IPS-20b (cell line): ENCODE measurements at regions not wholly inside any gene's neighbourhood (a gene's known extent, or its start where the extent isn't known, plus 50 kb on each side); places are given as distances from the start of the nearest gene placed in this dataset.
A peak's percentile ranks its signal among the peaks of the same experiment; 100 is the strongest.

Experiments used
- H3K27ac ChIP-seq: one replicate; pipeline ENCODE4 v1.5.1; 2013; ENCODE audit warnings: low read length
- H3K27me3 ChIP-seq: 2 replicates; pipeline ENCODE4 v1.6.1; 2013; ENCODE audit warnings: mild to moderate bottlenecking, low read length, inconsistent platforms; ENCODE audit not compliant: insufficient read depth
- H3K36me3 ChIP-seq: 2 replicates; pipeline ENCODE4 v1.6.1; 2013; ENCODE audit warnings: low read depth, mild to moderate bottlenecking, inconsistent platforms, low read length, moderate library complexity; ENCODE audit not compliant: insufficient read depth
- H3K4me1 ChIP-seq: 2 replicates; pipeline ENCODE4 v1.6.1; 2013; ENCODE audit warnings: mild to moderate bottlenecking, control low read depth, inconsistent platforms, low read length, moderate library complexity; ENCODE audit not compliant: insufficient read depth
- H3K4me3 ChIP-seq: 2 replicates; pipeline ENCODE4 v1.5.1; 2013; ENCODE audit warnings: mild to moderate bottlenecking, low read length, inconsistent platforms
- H3K9ac ChIP-seq: 2 replicates; pipeline ENCODE4 v1.6.1; 2013; ENCODE audit warnings: low read depth, mild to moderate bottlenecking, inconsistent platforms, low read length, moderate library complexity
- H3K9me3 ChIP-seq: 2 replicates; pipeline ENCODE4 v1.6.1; 2013; ENCODE audit warnings: mild to moderate bottlenecking, low read depth, low read length, inconsistent platforms; ENCODE audit not compliant: insufficient read depth

DNA sequence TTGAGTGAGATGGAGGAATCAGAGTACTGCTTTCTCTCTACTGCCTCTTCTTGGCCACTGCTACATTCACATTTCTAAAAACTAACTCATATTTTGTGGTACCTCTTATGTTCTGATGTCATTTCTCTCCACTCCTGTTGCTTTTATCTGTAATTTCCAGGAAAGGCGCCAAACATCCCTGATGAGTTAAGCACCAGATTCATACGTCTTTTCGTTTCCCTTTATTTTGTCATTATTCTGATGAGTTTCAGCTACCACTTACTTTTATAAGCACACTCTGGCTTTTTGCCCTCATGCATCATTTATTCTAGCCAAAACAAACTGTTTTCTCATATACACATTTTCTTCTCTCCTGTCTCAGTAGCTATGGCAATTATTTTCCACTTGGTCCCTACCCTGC is 680.0 kb downstream of the RNF144B start:
- Histone ChIP-seq H3K4me3 (no peak overlapping the region), H3K4me1 (no peaks in the 10 kb centered on the region), H3K27ac (no peak overlapping the region), H3K9me3 (no peaks in the 10 kb centered on the region), H3K9ac (no peak overlapping the region), H3K27me3 (no peaks in the 10 kb centered on the region), H3K36me3 (no peaks in the 10 kb centered on the region)

- Histone ChIP-seq H3K27ac (no peak overlapping the region), H3K4me3 (no peak overlapping the region), H3K36me3 (no peaks in the 10 kb centered on the region), H3K27me3 (no peaks in the 10 kb centered on the region), H3K4me1 (no peaks in the 10 kb centered on the region), H3K9me3 (no peaks in the 10 kb centered on the region), H3K9ac (no peak overlapping the region)
Measured at GRCh38 chr6:19070520-19070919, 683.4 kb downstream of the RNF144B start.

DNA sequence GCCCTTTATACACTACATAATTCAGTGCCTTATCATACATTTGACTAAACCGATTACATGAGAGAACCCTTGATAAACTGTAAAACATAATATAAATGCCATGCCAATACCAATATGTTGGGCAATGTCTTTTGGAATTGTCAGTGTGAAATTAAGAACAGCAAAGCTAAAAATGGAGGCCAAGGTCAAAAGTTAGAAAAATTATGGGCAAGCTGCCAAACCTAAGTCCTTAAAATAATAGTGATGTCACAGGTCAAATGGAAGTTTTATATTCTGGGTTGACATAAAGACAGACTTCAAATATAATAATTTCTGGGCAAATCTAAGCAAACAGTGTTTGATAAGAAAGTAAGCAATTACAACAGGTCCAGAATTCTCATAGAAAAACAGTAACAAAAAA is 696.7 kb downstream of the RNF144B start:
- Histone ChIP-seq H3K9me3 (no peaks in the 10 kb centered on the region), H3K4me1 (peaks cover 13% of the 10 kb centered on the region; the same call in 1 of the 2 replicates), H3K9ac (no peak overlapping the region), H3K27ac (no peak overlapping the region), H3K27me3 (no peaks in the 10 kb centered on the region), H3K4me3 (no peak overlapping the region), H3K36me3 (no peaks in the 10 kb centered on the region)

GRCh38 chr6:19086480-19086879 is 699.3 kb downstream of the RNF144B start:
- Histone ChIP-seq H3K4me3 (peak overlapping the region; percentile 12; the same call in 1 of the 2 replicates), H3K36me3 (no peaks in the 10 kb centered on the region), H3K9me3 (no peaks in the 10 kb centered on the region), H3K9ac (no peak overlapping the region), H3K27me3 (no peaks in the 10 kb centered on the region), H3K27ac (no peak overlapping the region), H3K4me1 (peaks cover 13% of the 10 kb centered on the region; the same call in 1 of the 2 replicates)

DNA sequence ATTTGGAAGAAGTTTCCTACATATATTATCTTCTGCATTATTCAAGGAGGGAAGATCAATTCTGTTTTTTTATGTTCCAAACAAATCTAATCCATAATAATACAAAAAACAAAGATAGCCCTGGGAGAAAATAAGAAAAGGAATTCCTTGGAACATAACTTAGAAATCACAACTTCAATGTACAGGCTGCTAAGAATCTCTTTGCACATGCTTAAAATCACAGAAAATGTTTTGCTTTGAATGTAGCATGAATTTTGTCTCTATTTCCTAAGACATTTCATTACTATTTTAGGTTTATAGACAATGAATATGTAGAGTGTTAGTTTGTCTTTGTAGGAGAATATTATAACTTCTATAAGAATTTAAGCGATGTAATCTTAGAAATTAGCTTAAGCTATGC is 700.1 kb downstream of the RNF144B start:
- H3K9ac ChIP-seq: no peak overlapping the region
- no peak overlapping the region for H3K4me3 ChIP-seq
- H3K27ac ChIP-seq: no peak overlapping the region
- no peaks in the 10 kb centered on the region for H3K9me3 ChIP-seq
- H3K36me3 ChIP-seq: no peaks in the 10 kb centered on the region
- H3K27me3 ChIP-seq: no peaks in the 10 kb centered on the region
- H3K4me1 ChIP-seq: peaks cover 13% of the 10 kb centered on the region; the same call in 1 of the 2 replicates

DNA sequence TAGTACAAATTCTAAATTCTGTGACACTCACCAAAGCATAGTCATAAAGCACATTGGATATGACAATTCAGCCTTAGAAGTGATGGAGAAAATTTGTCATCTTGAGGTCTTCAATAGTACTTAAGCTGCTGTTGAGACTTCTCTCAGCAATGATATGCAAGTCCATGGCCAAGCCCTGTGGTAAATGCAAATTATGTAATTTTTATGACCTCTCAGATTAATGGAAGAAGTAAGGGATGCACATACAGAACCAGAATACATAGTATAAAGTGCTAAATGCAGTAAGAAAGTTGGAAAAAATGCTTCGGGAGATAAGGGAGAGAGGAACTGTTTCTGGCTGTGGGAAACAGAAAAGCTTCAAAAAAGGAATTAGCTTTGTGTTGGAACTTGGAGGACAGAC is 700.7 kb downstream of the RNF144B start:
- H3K27ac ChIP-seq: no peak overlapping the region

GRCh38 chr6:19100752-19101151 is 713.6 kb downstream of the RNF144B start:
- Histone ChIP-seq H3K36me3 (no peaks in the 10 kb centered on the region), H3K27me3 (no peaks in the 10 kb centered on the region), H3K9ac (no peak overlapping the region), H3K4me1 (no peaks in the 10 kb centered on the region), H3K27ac (no peak overlapping the region), H3K4me3 (no peak overlapping the region), H3K9me3 (peaks cover 13% of the 10 kb centered on the region)

More for the DNA sequence above, 700.7 kb downstream of the RNF144B start:
- Histone ChIP-seq H3K9me3 (no peaks in the 10 kb centered on the region), H3K4me3 (no peak overlapping the region), H3K9ac (no peak overlapping the region), H3K27me3 (no peaks in the 10 kb centered on the region), H3K36me3 (no peaks in the 10 kb centered on the region), H3K4me1 (peaks cover 13% of the 10 kb centered on the region; the same call in 1 of the 2 replicates)

DNA sequence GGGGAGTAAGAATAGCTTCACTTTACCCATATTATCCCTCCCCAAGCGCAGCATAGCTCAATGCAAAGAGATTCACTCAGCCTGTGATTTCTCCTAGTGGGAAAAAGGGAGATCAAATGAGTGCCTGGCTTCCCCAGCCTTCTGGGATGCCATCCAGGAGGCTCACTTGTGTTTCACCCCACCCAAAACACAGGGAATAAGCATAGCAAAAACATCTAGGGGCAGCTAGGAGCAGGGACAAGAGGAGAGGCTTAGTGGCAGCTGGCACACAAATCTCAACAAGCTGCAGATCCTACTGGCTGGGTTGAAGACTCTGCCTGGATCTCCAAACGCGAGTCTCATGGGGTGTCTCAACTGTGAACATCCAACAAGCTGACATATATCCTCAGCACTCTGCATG is 715.8 kb downstream of the RNF144B start:
- H3K9ac ChIP-seq: no peak overlapping the region
- H3K27me3 ChIP-seq: no peaks in the 10 kb centered on the region
- H3K36me3 ChIP-seq: no peaks in the 10 kb centered on the region
- H3K9me3 ChIP-seq: peaks cover 27% of the 10 kb centered on the region
- H3K4me3 ChIP-seq: no peak overlapping the region
- H3K27ac ChIP-seq: no peak overlapping the region
- no peaks in the 10 kb centered on the region for H3K4me1 ChIP-seq

DNA sequence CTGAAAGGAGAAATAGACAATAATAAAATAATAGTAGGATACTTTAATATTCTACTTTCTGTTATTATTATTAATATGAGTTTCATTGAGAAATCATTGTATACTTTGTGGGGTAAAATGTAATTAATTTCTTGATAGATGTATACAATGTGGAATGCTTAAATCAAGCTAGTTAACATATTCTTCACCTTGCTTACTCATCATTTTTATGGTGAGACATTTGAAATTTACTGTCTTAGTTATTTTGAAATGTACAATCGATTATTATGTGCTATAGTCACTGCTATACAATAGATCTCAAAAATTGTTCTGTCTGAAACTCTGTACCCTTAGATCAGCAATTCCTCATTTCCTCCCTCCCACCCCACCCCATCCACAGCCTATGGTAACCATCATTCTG is 720.3 kb downstream of the RNF144B start:
- Histone ChIP-seq H3K36me3 (no peaks in the 10 kb centered on the region), H3K9me3 (peaks cover 14% of the 10 kb centered on the region), H3K27me3 (no peaks in the 10 kb centered on the region), H3K27ac (no peak overlapping the region), H3K4me1 (no peaks in the 10 kb centered on the region), H3K9ac (no peak overlapping the region), H3K4me3 (no peak overlapping the region)

GRCh38 chr6:19121521-19121920 is 715.6 kb upstream of the ID4 start:
- Histone ChIP-seq H3K9ac (no peak overlapping the region), H3K27ac (no peak overlapping the region), H3K4me1 (no peaks in the 10 kb centered on the region)

DNA sequence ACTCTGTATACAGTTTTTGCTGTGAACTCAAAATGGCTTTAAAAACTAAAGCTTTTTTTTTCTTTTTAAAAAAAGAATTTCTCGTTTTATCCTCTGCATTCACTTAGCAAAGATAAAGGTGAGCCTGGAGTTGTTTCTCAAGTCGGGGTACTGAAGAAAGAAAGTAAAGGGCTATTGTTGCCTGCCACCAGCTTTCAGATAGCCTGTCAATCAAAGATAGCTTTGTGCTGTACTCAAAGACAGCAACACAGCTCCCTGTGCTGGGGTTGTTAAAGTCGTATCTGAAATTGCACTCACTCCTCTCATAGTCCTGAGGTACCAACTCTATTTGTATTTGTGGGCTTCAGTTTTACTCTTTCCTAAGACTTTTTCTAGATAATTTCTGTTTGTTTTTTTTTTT is 710.1 kb upstream of the ID4 start:
- Histone ChIP-seq H3K4me1 (no peaks in the 10 kb centered on the region), H3K27me3 (no peaks in the 10 kb centered on the region), H3K9ac (no peak overlapping the region), H3K9me3 (no peaks in the 10 kb centered on the region), H3K36me3 (no peaks in the 10 kb centered on the region), H3K27ac (no peak overlapping the region), H3K4me3 (no peak overlapping the region)

More at GRCh38 chr6:19121521-19121920, 715.6 kb upstream of the ID4 start:
- Histone ChIP-seq H3K9me3 (no peaks in the 10 kb centered on the region; the same call in 1 of the 2 replicates), H3K36me3 (no peaks in the 10 kb centered on the region), H3K4me3 (no peak overlapping the region), H3K27me3 (no peaks in the 10 kb centered on the region)

DNA sequence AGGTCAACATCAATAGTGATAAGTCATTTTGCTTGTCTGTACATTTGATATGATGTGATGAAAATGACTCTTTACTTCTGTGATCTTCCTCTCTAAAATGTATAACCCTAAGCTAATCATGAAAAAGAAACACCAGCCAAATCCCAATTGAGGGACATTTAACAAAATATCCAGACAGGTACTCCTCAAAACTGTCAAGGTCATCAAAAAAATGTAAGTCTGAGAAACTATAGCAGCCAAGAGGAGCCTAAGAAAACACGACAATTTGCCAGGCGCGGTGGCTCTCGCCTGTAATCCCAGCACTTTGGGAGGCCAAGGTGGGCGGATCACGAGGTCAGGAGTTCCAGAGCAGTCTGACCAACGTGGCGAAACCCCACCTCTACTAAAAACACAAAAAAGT is 708.5 kb upstream of the ID4 start:
- Histone ChIP-seq H3K9me3 (no peaks in the 10 kb centered on the region), H3K9ac (no peak overlapping the region), H3K4me3 (no peak overlapping the region), H3K36me3 (no peaks in the 10 kb centered on the region), H3K27ac (no peak overlapping the region), H3K27me3 (no peaks in the 10 kb centered on the region), H3K4me1 (no peaks in the 10 kb centered on the region)

- Histone ChIP-seq H3K9ac (no peak overlapping the region), H3K36me3 (no peaks in the 10 kb centered on the region), H3K4me3 (no peak overlapping the region), H3K9me3 (no peaks in the 10 kb centered on the region), H3K4me1 (peaks cover 2% of the 10 kb centered on the region; the same call in 1 of the 2 replicates), H3K27ac (no peak overlapping the region), H3K27me3 (no peaks in the 10 kb centered on the region)
Measured at GRCh38 chr6:19135706-19136105, 701.5 kb upstream of the ID4 start.
